ENCODE measurements at regions not wholly inside any gene's neighbourhood (a gene's known extent, or its start where the extent isn't known, plus 50 kb on each side); places are given as distances from the start of the nearest gene placed in this dataset.

DNA sequence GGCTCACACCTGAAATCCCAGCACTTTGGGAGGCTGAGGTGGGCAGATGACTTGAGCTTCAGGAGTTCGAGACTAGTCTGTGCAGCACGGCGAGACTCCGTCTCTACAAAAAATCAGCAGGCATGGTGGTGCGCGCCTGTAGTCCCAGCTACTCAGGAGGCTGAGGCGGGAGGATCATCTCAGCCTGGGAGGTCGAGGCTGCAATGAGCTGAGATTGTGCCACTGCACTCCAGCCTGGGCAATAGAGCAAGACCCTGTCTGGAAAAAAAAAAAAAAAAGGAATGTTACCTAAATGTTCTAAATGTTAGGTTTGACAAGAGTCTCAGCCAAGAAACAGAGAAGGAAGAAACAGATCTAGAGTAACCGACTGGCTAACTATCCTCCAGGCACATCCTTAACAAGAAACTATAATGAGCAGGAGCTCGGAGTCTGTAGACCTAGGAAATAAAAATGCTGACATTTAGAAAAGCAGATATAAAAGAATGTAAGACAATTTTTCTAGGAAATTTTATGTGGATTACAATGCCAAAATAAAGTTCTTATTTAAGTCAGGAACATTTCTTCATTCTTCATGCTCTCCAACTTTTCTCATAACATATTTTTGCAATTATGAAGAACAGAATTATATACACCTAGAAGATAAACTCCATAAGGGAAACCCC lies 166.6 kb upstream of the TBCA start:
- TF ChIP-seq GATA2 (IDR thresholded peaks at IDR 0.05; ENCODE audit: low read depth, low read length) (no peak), GATA3 (IDR thresholded peaks at IDR 0.05; ENCODE audit: low read depth, low read length) (no peak)

All from SH-SY5Y (cell line).